Right ventricle myocardium inferior (tissue), 1 donor: ENCODE measurements at regions not wholly inside any gene's neighbourhood (a gene's known extent, or its start where the extent isn't known, plus 50 kb on each side); places are given as distances from the start of the nearest gene placed in this dataset.

Source experiments
- ATAC-seq: fragments of 200-7000 bp; cut with Tn5 transposase; one replicate; pipeline ENCODE4 v1.9.1; 2020; ENCODE audit warnings: mild to moderate bottlenecking, moderate library complexity
- DNase-seq: peaks from one replicate; pipeline ENCODE4 v3.0.0; 2021; ENCODE audit errors: missing footprints
- intact Hi-C: fragments of 100-400 bp; cut with DNase I; formaldehyde crosslinking; loops from one replicate; pipeline ENCODE4 v1.11.0; 2022
- donor health status: DM: no; HTN: yes; CAD: no; lungs with severe emphysema.

DNA sequence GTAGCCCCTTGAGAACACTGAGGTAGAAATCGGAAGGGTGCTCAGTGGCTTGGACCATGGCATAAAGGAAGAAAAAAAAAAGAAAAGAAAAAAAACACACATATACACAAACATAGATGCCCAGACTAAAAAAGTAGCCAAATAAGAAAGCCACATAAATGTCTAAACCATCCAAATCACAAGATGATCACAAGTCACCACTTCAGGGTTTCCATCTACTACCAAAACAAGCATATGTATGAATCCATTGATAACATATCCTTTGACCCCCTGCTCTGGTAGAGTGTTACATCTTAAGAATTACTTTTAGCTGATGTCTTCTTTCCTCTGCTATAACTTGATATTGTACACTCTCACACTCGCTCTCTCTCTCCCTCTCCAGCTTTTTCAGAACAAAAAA, 245.9 kb downstream of the AHR start:
- intact Hi-C loops = no loop called here
- DNase-seq (no peak), ATAC-seq (no peak)

- intact Hi-C loops = no loop called here
- no peak for DNase-seq
- ATAC-seq = peak; percentile 46
These were observed 246.9 kb downstream of the AHR start for GRCh38 chr7:17545348-17545747.

DNA sequence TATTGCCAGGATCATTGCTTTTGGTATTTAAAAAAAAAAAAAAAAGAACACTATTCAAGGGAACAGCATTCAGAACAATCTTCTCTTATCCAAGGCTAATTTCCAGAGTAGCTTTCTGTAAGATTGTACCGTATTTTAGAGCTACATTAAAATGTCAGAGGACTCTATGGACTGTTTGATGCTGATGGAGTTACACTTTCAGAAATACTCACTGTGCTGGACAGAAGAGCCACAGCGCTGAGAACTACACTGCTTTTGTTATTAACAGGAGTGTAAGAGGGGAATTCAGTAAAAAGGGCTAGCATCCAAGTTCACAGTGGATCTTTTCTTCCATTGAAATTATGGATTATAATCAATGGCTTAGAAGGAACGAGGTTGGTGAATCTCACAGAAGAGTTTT, 247.7 kb downstream of the AHR start:
- no peak for DNase-seq
- intact Hi-C loops = no loop called here
- ATAC-seq = no peak

DNA sequence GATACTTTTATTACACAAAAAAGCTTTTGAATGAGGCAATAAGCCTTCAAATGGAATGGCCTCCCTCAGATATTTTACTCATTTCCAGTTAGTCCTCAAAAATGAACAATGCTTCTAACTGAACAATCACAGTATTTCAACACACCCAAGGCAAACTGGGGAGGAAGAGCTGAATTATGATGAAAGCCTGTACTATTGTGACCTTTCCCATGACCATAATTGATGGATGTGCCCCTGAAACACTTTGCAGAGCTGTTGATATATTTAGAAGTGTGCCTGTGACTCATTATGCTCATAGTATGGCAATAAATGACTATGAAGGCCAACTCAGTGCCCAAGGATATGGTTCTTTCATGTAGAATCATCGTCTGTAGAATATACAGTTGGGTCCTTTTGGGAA, 248.1 kb downstream of the AHR start:
- intact Hi-C loops = no loop called here
- no peak for DNase-seq
- no peak for ATAC-seq

GRCh38 chr7:17548014-17548653, 249.7 kb downstream of the AHR start:
- ATAC-seq (no peak), DNase-seq (no peak)
- intact Hi-C loops = no loop called here

DNA sequence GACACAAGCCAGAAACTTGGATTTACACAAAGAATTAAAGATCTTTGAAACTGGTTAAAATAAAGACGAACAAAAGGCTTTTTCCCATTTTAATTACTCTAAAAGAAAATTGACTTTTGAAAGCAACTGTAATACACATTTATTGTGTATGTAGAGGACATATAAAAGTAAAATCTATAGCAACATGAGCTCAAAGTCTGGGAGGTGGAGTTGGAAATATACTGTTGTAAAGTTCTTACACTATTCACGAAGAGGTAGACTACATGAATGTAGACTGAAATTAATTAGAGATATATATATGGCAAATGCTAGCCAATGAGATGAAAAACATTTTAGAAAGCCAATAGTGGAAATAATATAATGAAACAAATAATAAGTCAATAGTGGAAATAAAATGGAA, 251.0 kb downstream of the AHR start:
- intact Hi-C loops = no loop called here
- no peak for DNase-seq
- no peak for ATAC-seq

DNA sequence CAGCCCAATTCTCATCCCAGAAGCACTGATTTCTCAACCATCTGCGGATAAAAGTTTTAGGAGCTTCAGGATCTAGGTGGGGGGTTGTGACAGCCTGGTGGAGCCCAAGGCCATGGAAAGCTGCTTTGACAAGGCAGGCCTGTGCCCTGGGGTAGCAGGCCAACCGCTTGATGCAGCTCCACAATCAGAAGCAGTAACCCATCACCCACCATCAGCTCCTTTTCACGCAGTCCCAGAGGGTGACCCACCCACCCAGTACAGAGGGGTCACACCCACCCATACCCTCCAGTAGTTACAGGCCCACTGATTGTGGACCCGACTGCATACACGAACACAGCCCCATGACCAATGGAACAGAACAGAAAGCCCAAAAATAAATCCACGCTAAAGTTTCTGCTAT, 253.9 kb downstream of the AHR start:
- DNase-seq (no peak), ATAC-seq (no peak)
- intact Hi-C loops = no loop called here

- no peak for DNase-seq
- no peak for ATAC-seq
- intact Hi-C loops = no loop called here
These were observed 254.5 kb downstream of the AHR start for GRCh38 chr7:17552952-17553351.

DNA sequence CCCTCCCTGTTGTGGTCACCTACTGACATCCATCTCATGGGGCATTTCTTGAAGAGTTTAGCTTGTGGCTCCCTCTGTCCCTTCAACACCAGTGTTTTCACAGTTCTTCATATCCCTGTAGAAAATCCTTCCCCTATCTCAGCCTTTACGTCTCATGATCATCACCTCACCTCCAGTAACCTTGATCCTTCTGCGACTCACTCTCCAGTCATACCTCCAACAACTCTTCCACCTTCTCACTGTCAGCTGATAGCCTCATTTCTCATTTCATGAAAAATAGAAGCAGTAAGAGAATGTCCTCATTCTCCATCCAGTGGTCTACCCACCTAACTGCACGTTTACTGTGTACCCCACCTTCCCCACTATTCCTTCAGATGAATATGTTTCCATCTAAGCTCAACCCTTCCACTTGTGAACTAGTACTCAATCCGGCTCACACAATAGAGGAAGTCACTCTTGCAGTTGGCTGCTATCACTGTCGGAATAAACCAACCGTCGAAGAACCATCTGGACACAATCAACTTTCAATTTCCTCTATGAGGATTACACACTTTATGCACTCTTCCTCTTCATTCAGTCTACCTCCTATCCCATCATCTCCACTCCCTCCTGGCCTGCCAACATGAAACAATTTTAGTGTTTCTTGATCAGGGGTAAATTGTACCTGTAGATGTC, 256.0 kb downstream of the AHR start:
- DNase-seq (no peak), ATAC-seq (no peak)
- intact Hi-C loops = no loop called here

GRCh38 chr7:17556247-17556956, 257.9 kb downstream of the AHR start:
- peak; percentile 85 for ATAC-seq
- intact Hi-C loops = no loop called here
- no peak for DNase-seq

DNA sequence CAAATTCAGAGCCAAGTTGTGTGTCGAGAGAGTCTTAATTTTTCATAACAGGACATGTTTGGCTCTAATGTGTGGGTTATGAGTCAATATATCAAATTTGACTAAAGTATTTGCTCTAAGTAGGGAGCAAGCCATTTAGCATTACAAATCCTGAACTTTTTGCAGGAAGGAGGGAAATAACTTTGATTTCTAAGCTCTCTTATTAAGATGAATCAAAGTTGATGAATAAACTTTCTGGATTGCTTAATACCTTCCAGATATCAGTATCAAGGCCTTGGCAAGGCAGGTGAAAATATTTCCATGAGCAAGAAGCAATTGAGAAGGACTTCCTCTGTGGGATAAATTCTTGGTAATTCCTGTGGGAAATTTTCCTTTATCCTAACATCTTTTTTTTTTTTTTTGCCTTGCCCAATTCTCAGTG, 258.8 kb downstream of the AHR start:
- intact Hi-C loops = no loop called here
- no peak for DNase-seq
- ATAC-seq = no peak

GRCh38 chr7:17558135-17558534, 259.7 kb downstream of the AHR start:
- ATAC-seq = no peak
- intact Hi-C loops = no loop called here

GRCh38 chr7:17558558-17559332, 260.3 kb downstream of the AHR start:
- ATAC-seq (no peak), DNase-seq (no peak)
- intact Hi-C loops = no loop called here

More at GRCh38 chr7:17558135-17558534, 259.7 kb downstream of the AHR start:
- DNase-seq = no peak

GRCh38 chr7:17559388-17559787, 260.9 kb downstream of the AHR start:
- intact Hi-C loops = no loop called here
- ATAC-seq (no peak), DNase-seq (no peak)

- ATAC-seq = no peak
- intact Hi-C loops = no loop called here
- no peak for DNase-seq
These were observed 262.1 kb downstream of the AHR start for GRCh38 chr7:17560516-17560915.

GRCh38 chr7:17560966-17561365, 262.5 kb downstream of the AHR start:
- ATAC-seq (no peak), DNase-seq (no peak)
- intact Hi-C loops = no loop called here

GRCh38 chr7:17564678-17565212, 266.3 kb downstream of the AHR start:
- intact Hi-C loops = no loop called here
- no peak for DNase-seq
- ATAC-seq = no peak

- DNase-seq = no peak
- intact Hi-C loops = no loop called here
- ATAC-seq = no peak
These were observed 281.7 kb downstream of the AHR start for GRCh38 chr7:17580141-17580540.

DNA sequence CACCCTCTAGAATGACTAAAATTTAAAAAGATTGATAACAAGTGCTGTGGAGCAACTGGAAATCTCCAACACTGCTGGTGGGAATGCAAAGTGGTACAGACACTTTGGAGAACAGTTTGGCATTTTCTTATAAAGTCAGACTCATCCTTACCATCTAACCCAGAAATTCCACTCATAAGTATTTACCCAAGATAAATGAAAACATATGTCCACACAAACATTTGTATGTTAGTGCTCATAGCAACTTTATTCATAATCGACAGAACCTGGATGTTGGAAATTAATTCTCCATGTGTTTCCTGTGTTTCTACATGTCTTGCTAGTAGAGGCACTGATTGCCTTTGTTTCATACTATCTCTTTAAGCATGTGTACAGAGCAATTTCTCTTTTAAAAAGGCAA, 282.4 kb downstream of the AHR start:
- intact Hi-C loops = no loop called here
- ATAC-seq = no peak
- DNase-seq = no peak
